Lower leg skin (tissue), 4 donors: ENCODE measurements at regions not wholly inside any gene's neighbourhood (a gene's known extent, or its start where the extent isn't known, plus 50 kb on each side); places are given as distances from the start of the nearest gene placed in this dataset.

Experiments used
- DNase-seq, 2 donors: peaks; one replicate each; pipeline ENCODE4 v3.0.0-alpha.2; 2019; ENCODE audit warnings: low spot score in 2 of 2
- H3K4me3 ChIP-seq: fragments of 200-600 bp; sonication (generic); 2 replicates; pipeline ENCODE4 v1.5.1; 2017; ENCODE audit warnings: mild to moderate bottlenecking, low read depth; ENCODE audit not compliant: poor library complexity, severe bottlenecking
- CTCF ChIP-seq, 3 donors: fragments of 450-650 bp; IDR thresholded peaks; one replicate each; pipeline ENCODE4 v1.5.1; 2016; ENCODE audit warnings: antibody characterized with exemption in 3 of 3, mild to moderate bottlenecking in 3 of 3, moderate library complexity in 2 of 3
- POLR2A ChIP-seq, 2 donors: fragments of 450-650 bp; IDR thresholded peaks; one replicate each; pipeline ENCODE4 v1.6.1; 2016 to 2017; ENCODE audit warnings: antibody characterized with exemption in 2 of 2, mild to moderate bottlenecking in 1 of 2, moderate library complexity in 1 of 2
- WGBS, 2 donors: methylation state at CpG; one replicate each; pipeline ENCODE4 v1.1.5; 2018; 5-methylcytosine and 5-hydroxymethylcytosine counted together
- intact Hi-C: fragments of 100-400 bp; cut with DNase I; formaldehyde crosslinking; loops from one replicate; pipeline ENCODE4 v1.15.0; 2023; ENCODE audit warnings: low total_unique reads

GRCh38 chr10:2852574-2853323 lies 214.6 kb upstream of the PFKP start:
- TF ChIP-seq POLR2A (IDR thresholded peaks at IDR 0.05) (no peak), CTCF (IDR thresholded peaks at IDR 0.05) (no peak)
- 45 to 54% methylated on average over 2 of the region's 2 CpGs for WGBS, 2 donors
- no peak overlapping the region for H3K4me3 ChIP-seq
- intact Hi-C loops: no loop called here
- no peak for DNase-seq

- intact Hi-C loops: no loop called here
- no peak for DNase-seq
- no peak for TF ChIP-seq CTCF (IDR thresholded peaks at IDR 0.05)
- no peak for TF ChIP-seq POLR2A (IDR thresholded peaks at IDR 0.05)
- no peak overlapping the region for H3K4me3 ChIP-seq
- WGBS, 2 donors: 46 to 48% methylated on average over 3 of the region's 3 CpGs
These were observed 215.8 kb upstream of the PFKP start for GRCh38 chr10:2851566-2851965.

- DNase-seq: no peak
- 91 to 96% methylated on average over 5 of the region's 5 CpGs for WGBS, 2 donors
- intact Hi-C loops: no loop called here
- no peak overlapping the region for H3K4me3 ChIP-seq
- no peak for TF ChIP-seq CTCF (IDR thresholded peaks at IDR 0.05)
- no peak for TF ChIP-seq POLR2A (IDR thresholded peaks at IDR 0.05)
These were observed 217.1 kb upstream of the PFKP start for GRCh38 chr10:2850202-2850601.

- intact Hi-C loops: no loop called here
These were observed 222.4 kb upstream of the PFKP start for GRCh38 chr10:2844925-2845324.

GRCh38 chr10:2839081-2839725 lies 228.1 kb upstream of the PFKP start:
- DNase-seq: no peak
- intact Hi-C loops: no loop called here
- TF ChIP-seq CTCF (IDR thresholded peaks at IDR 0.05) (no peak), POLR2A (IDR thresholded peaks at IDR 0.05) (no peak)
- WGBS, 2 donors: 56% methylated on average over 16 of the region's 16 CpGs
- no peak overlapping the region for H3K4me3 ChIP-seq

More at GRCh38 chr10:2844925-2845324, 222.4 kb upstream of the PFKP start:
- no peak for DNase-seq
- TF ChIP-seq POLR2A (IDR thresholded peaks at IDR 0.05): no peak
- 84 to 87% methylated on average over 5 of the region's 5 CpGs for WGBS, 2 donors
- no peak overlapping the region for H3K4me3 ChIP-seq

GRCh38 chr10:2837674-2838073 lies 229.7 kb upstream of the PFKP start:
- TF ChIP-seq POLR2A (IDR thresholded peaks at IDR 0.05) (no peak), CTCF (IDR thresholded peaks at IDR 0.05) (no peak)
- 41 to 55% methylated on average over 7 of the region's 7 CpGs for WGBS, 2 donors
- no peak for DNase-seq
- intact Hi-C loops: no loop called here
- no peak overlapping the region for H3K4me3 ChIP-seq
